H1 (cell line): ENCODE measurements at regions not wholly inside any gene's neighbourhood (a gene's known extent, or its start where the extent isn't known, plus 50 kb on each side); places are given as distances from the start of the nearest gene placed in this dataset.

Experiments used
- CTCF ChIA-PET: fragments of 300-600 bp; sonication (Branson Sonifier 250); formaldehyde crosslinking; loops from one replicate; lab custom pipeline; 2021; ENCODE audit not compliant: partially characterized antibody; lab: Charles Lee
- POLR2A ChIA-PET: fragments of 300-600 bp; sonication (Branson Sonifier 250); formaldehyde crosslinking; loops from one replicate; lab custom pipeline; 2021; ENCODE audit warnings: inconsistent platforms; ENCODE audit not compliant: partially characterized antibody; lab: Charles Lee
- DNase-seq, 2 experiments: peaks; one replicate each; pipeline versions ENCODE4 v3.0.0 to v3.0.0-alpha.2; 2010 to 2022; ENCODE audit warnings: low spot score in 2 of 2, low read depth in 1 of 2, mixed read lengths in 1 of 2
- FAIRE-seq: peaks from 2 replicates; lab custom pipeline; 2011; peaks lifted over from hg19 to GRCh38; lab: Jason Lieb, UNC
- H2AFZ ChIP-seq: 2 replicates; pipeline ENCODE4 v1.8.1; 2012; ENCODE audit warnings: low read length, inconsistent platforms
- H2AK5ac ChIP-seq: 2 replicates; pipeline ENCODE4 v1.6.1; 2013; ENCODE audit warnings: low read depth, low read length
- H2BK120ac ChIP-seq: replicated peaks from 2 replicates; pipeline ENCODE3; 2013; ENCODE audit warnings: low read depth, low read length, inconsistent platforms
- H2BK12ac ChIP-seq: 2 replicates; pipeline ENCODE4 v1.6.1; 2013; ENCODE audit warnings: low read depth, low read length
- H2BK15ac ChIP-seq: 2 replicates; pipeline ENCODE4 v1.6.1; 2013; ENCODE audit warnings: low read length
- H2BK20ac ChIP-seq: 2 replicates; pipeline ENCODE4 v1.6.1; 2013; ENCODE audit warnings: low read length
- H2BK5ac ChIP-seq: 2 replicates; pipeline ENCODE4 v1.6.1; 2013; ENCODE audit warnings: low read depth, low read length
- H3K14ac ChIP-seq: 2 replicates; pipeline ENCODE4 v1.6.1; 2013; ENCODE audit warnings: inconsistent platforms; ENCODE audit not compliant: insufficient read length
- H3K18ac ChIP-seq: 2 replicates; pipeline ENCODE4 v1.6.1; 2013; ENCODE audit warnings: low read length; ENCODE audit errors: extremely low read depth
- H3K23ac ChIP-seq: 2 replicates; pipeline ENCODE4 v1.6.1; 2013; ENCODE audit warnings: inconsistent platforms; ENCODE audit not compliant: insufficient read length
- H3K23me2 ChIP-seq: 2 replicates; pipeline ENCODE4 v1.6.1; 2013; ENCODE audit warnings: low read depth, low read length
- H3K27ac ChIP-seq: 2 replicates; pipeline ENCODE4 v1.6.1; 2011; ENCODE audit warnings: low read depth, low read length, inconsistent platforms
- H3K27me3 ChIP-seq, 4 experiments: replicated peaks in 1 of 4; 1 replicate in 1 of 4; 2 replicates in 3 of 4; pipeline versions ENCODE4 v1.6.1 to v1.8.1; 2011 to 2013; ENCODE audit warnings: low read length in 3 of 4, mild to moderate bottlenecking in 3 of 4, inconsistent platforms in 2 of 4, mixed read lengths in 2 of 4, moderate library complexity in 1 of 4; ENCODE audit not compliant: control insufficient read depth in 3 of 4, insufficient read depth in 3 of 4; ENCODE audit errors: extremely low read depth in 1 of 4
- H3K36me3 ChIP-seq, 4 experiments: 2 replicates each; pipeline versions ENCODE4 v1.6.1 to v1.8.1; 2011 to 2013; ENCODE audit warnings: mild to moderate bottlenecking in 4 of 4, low read length in 3 of 4, moderate library complexity in 2 of 4, control low read depth in 1 of 4, inconsistent platforms in 1 of 4; ENCODE audit not compliant: insufficient read depth in 4 of 4, control insufficient read depth in 2 of 4
- H3K4ac ChIP-seq: replicated peaks from 2 replicates; pipeline ENCODE3; 2013; ENCODE audit warnings: low read length, low read depth, mixed read lengths, inconsistent platforms; ENCODE audit not compliant: insufficient read length
- H3K4me1 ChIP-seq, 4 experiments: replicated peaks in 1 of 4; 1 replicate in 1 of 4; 2 replicates in 3 of 4; pipeline versions ENCODE4 v1.6.1 to v1.8.1; 2011 to 2013; ENCODE audit warnings: low read length in 3 of 4, inconsistent platforms in 2 of 4, mixed read lengths in 1 of 4; ENCODE audit not compliant: insufficient read depth in 4 of 4, control insufficient read depth in 3 of 4
- H3K4me2 ChIP-seq, 2 experiments: 2 replicates each; pipeline versions ENCODE4 v1.6.1 to v1.8.1; 2011 to 2013; ENCODE audit warnings: low read depth in 2 of 2, low read length in 2 of 2, control low read depth in 1 of 2, inconsistent platforms in 1 of 2, mild to moderate bottlenecking in 1 of 2; ENCODE audit not compliant: insufficient read depth in 1 of 2
- H3K4me3 ChIP-seq, 4 experiments: fragments of 200-600, 300-600 bp in 1 of 4; sonication (generic), shearing (Covaris generic), sonication (Bioruptor Twin) in 1 of 4; 2 replicates each; pipeline versions ENCODE4 v1.5.1 to v1.8.1; 2011 to 2016; ENCODE audit warnings: low read length in 4 of 4, low read depth in 3 of 4, control low read depth in 2 of 4, inconsistent platforms in 2 of 4, mild to moderate bottlenecking in 2 of 4, mixed read lengths in 1 of 4, moderate library complexity in 1 of 4; ENCODE audit not compliant: insufficient read depth in 2 of 4; ENCODE audit errors: extremely low read depth in 1 of 4
- H3K56ac ChIP-seq: replicated peaks from 2 replicates; pipeline ENCODE3; 2013; ENCODE audit warnings: low read depth, mild to moderate bottlenecking, mixed read lengths, low read length, inconsistent platforms; ENCODE audit not compliant: insufficient read length
- H3K79me1 ChIP-seq: 2 replicates; pipeline ENCODE4 v1.6.1; 2013; ENCODE audit warnings: low read depth, low read length, control low read depth
- H3K79me2 ChIP-seq, 2 experiments: 2 replicates each; pipeline versions ENCODE4 v1.6.1 to v1.8.1; 2012 to 2013; ENCODE audit warnings: low read length in 2 of 2, mild to moderate bottlenecking in 2 of 2, inconsistent platforms in 1 of 2; ENCODE audit not compliant: insufficient read depth in 2 of 2, control insufficient read depth in 1 of 2
- H3K9ac ChIP-seq, 4 experiments: replicated peaks in 1 of 4; 1 replicate in 1 of 4; 2 replicates in 3 of 4; pipeline versions ENCODE4 v1.6.1 to v1.8.1; 2011 to 2013; ENCODE audit warnings: low read depth in 3 of 4, low read length in 3 of 4, control low read depth in 2 of 4, mild to moderate bottlenecking in 2 of 4, moderate library complexity in 2 of 4, inconsistent platforms in 1 of 4; ENCODE audit errors: extremely low read depth in 1 of 4
- H3K9me3 ChIP-seq, 2 experiments: 2 replicates each; pipeline versions ENCODE4 v1.6.1 to v1.8.1; 2012 to 2013; ENCODE audit warnings: mild to moderate bottlenecking in 2 of 2, moderate library complexity in 2 of 2, control low read depth in 1 of 2, inconsistent platforms in 1 of 2, low read depth in 1 of 2, low read length in 1 of 2, mixed read lengths in 1 of 2; ENCODE audit not compliant: insufficient read depth in 2 of 2
- H4K20me1 ChIP-seq, 2 experiments: replicated peaks in 1 of 2; 2 replicates each; pipeline versions ENCODE3 to v1.8.1; 2011 to 2013; ENCODE audit warnings: inconsistent platforms in 2 of 2, low read length in 2 of 2, mild to moderate bottlenecking in 1 of 2; ENCODE audit not compliant: insufficient read depth in 2 of 2, control insufficient read depth in 1 of 2
- H4K5ac ChIP-seq: 2 replicates; pipeline ENCODE4 v1.6.1; 2013; ENCODE audit warnings: low read length, low read depth, mixed read lengths, inconsistent platforms; ENCODE audit not compliant: insufficient read length
- H4K8ac ChIP-seq: 2 replicates; pipeline ENCODE4 v1.8.0; 2013; ENCODE audit warnings: mild to moderate bottlenecking, moderate library complexity, low read length, inconsistent platforms; ENCODE audit not compliant: insufficient read depth; ENCODE audit errors: extremely low read depth
- H4K91ac ChIP-seq: replicated peaks from 2 replicates; pipeline ENCODE3; 2013; ENCODE audit warnings: low read length, mixed read lengths, inconsistent platforms; ENCODE audit not compliant: insufficient read length
- CEBPB ChIP-seq: IDR thresholded peaks from 2 replicates; pipeline ENCODE4 v1.6.1; 2012; ENCODE audit warnings: low read depth, low read length
- EZH2 ChIP-seq: fragments of 200-600 bp; sonication (generic); IDR thresholded peaks from 2 replicates; pipeline ENCODE4 v1.7.1; 2012; ENCODE audit warnings: low read depth, mild to moderate bottlenecking, moderate library complexity, low read length, inconsistent platforms; ENCODE audit not compliant: severe bottlenecking
- HDAC6 ChIP-seq: IDR thresholded peaks from one replicate; pipeline ENCODE4 v1.7.1; 2012; ENCODE audit warnings: low read depth, mild to moderate bottlenecking, inconsistent platforms, low read length, moderate library complexity
- KDM1A ChIP-seq: fragments of 200-600, 300-600 bp; sonication (generic); IDR thresholded peaks from 2 replicates; pipeline ENCODE4 v1.7.1; 2016; ENCODE audit warnings: mild to moderate bottlenecking, low read length, borderline replicate concordance
- SIRT6 ChIP-seq: IDR thresholded peaks from one replicate; pipeline ENCODE4 v1.7.1; 2012; ENCODE audit warnings: low read length, inconsistent platforms
- SP4 ChIP-seq: IDR thresholded peaks from 2 replicates; pipeline ENCODE4 v1.6.1; 2012; ENCODE audit warnings: low read length, inconsistent platforms
- TEAD4 ChIP-seq: IDR thresholded peaks from 2 replicates; pipeline ENCODE4 v1.6.1; 2012; ENCODE audit warnings: low read depth, low read length, inconsistent platforms, mixed read lengths
- YY1 ChIP-seq: IDR thresholded peaks from 2 replicates; pipeline ENCODE4 v1.6.1; 2011; ENCODE audit warnings: low read depth, mild to moderate bottlenecking, low read length
- WGBS, 2 experiments: shearing (Covaris generic) in 1 of 2; methylation state at CpG; one replicate each; pipeline versions ENCODE4 v1.1.6 to v1.1.7; 2013 to 2015; ENCODE audit warnings: low lambda C conversion rate in 2 of 2, mixed read lengths in 2 of 2, inconsistent platforms in 1 of 2, low coverage in 1 of 2, missing lambda C conversion rate in 1 of 2; ENCODE audit not compliant: insufficient replicate concordance in 2 of 2, insufficient coverage in 1 of 2, insufficient read length in 1 of 2; ENCODE audit errors: extremely low coverage in 1 of 2, missing lambda C conversion rate in 1 of 2; 5-methylcytosine and 5-hydroxymethylcytosine counted together

GRCh38 chr6:50330963-50331362 lies 281.2 kb upstream of the DEFB112 start:
- Histone ChIP-seq H4K20me1 (no peaks in the 10 kb centered on the region), H3K56ac (no peak overlapping the region), H3K9ac (no peak overlapping the region), H4K5ac (no peak overlapping the region), H2BK12ac (no peak overlapping the region), H3K9me3 (no peaks in the 10 kb centered on the region), H3K18ac (no peak overlapping the region), H2BK5ac (no peak overlapping the region), H3K14ac (no peak overlapping the region), H4K91ac (no peak overlapping the region), H2AK5ac (no peak overlapping the region), H3K4me1 (no peaks in the 10 kb centered on the region), H3K23me2 (no peaks in the 10 kb centered on the region), H3K36me3 (no peaks in the 10 kb centered on the region), H4K8ac (no peak overlapping the region), H3K23ac (no peak overlapping the region), H2BK15ac (no peak overlapping the region), H2BK120ac (no peak overlapping the region)
- ChIA-PET POLR2A (interaction anchor here (0.6 kb wide), 1 partner anchor 127 kb away, joined by 3 read pairs; no protein-coding TSS in a partner anchor), CTCF (interaction anchor here (0.6 kb wide), 1 partner anchor 10 kb away, joined by 4 read pairs; no protein-coding TSS in a partner anchor)
- WGBS, 2 experiments, result 89% methylated on average over 3 of the region's 3 CpGs; no CpG with 5 or more reads in 1 of the 2 experiments
- no peak for DNase-seq
- TF ChIP-seq TEAD4 (no peak), SP4 (no peak), KDM1A (no peak), YY1 (no peak), HDAC6 (no peak), SIRT6 (no peak), EZH2 (no peak), CEBPB (no peak)
- TF ChIP-seq, all 59 proteins: peak for 0
- H3K27me3 ChIP-seq, result no peaks in the 10 kb centered on the region
- no peak overlapping the region for H2BK20ac ChIP-seq
- H3K4me2 ChIP-seq, result no peak overlapping the region
- no peak overlapping the region for H3K4me3 ChIP-seq
- no peak overlapping the region for H3K27ac ChIP-seq
- no peaks in the 10 kb centered on the region for H3K79me1 ChIP-seq
- H3K4ac ChIP-seq, result no peak overlapping the region
- H2AFZ ChIP-seq, result no peak overlapping the region; the same call in 1 of the 2 replicates
- no peak for FAIRE-seq
- H3K79me2 ChIP-seq, result no peaks in the 10 kb centered on the region
